Natural killer cell (primary cell): ENCODE measurements at regions not wholly inside any gene's neighbourhood (a gene's known extent, or its start where the extent isn't known, plus 50 kb on each side); places are given as distances from the start of the nearest gene placed in this dataset.

Source experiments
- ATAC-seq, 3 donors: fragments of 150-1000 bp in 2 of 3; fragments of 200-7000 bp in 1 of 3; cut with Tn5 transposase; 1 replicate in 1 of 3; 2 replicates in 2 of 3; pipeline ENCODE4 v1.10.0; 2021; ENCODE audit warnings: mild to moderate bottlenecking in 2 of 3, moderate library complexity in 2 of 3
- DNase-seq, 2 donors: peaks; one replicate each; pipeline versions ENCODE4 v3.0.0 to v3.0.0-alpha.2; 2013 to 2021; ENCODE audit warnings: mixed read lengths in 1 of 2
- H3K27ac ChIP-seq: one replicate; pipeline ENCODE4 v1.5.1; 2013; ENCODE audit warnings: mild to moderate bottlenecking, low read length
- H3K27me3 ChIP-seq: one replicate; pipeline ENCODE4 v1.6.1; 2013; ENCODE audit warnings: low read length; ENCODE audit not compliant: control insufficient read depth, insufficient read depth
- H3K36me3 ChIP-seq: one replicate; pipeline ENCODE4 v1.6.1; 2013; ENCODE audit warnings: low read length; ENCODE audit not compliant: control insufficient read depth, insufficient read depth
- H3K4me1 ChIP-seq: one replicate; pipeline ENCODE4 v1.6.1; 2013; ENCODE audit warnings: low read length; ENCODE audit not compliant: control insufficient read depth, insufficient read depth
- H3K4me3 ChIP-seq: one replicate; pipeline ENCODE4 v1.5.1; 2013; ENCODE audit warnings: low read length
- H3K9me3 ChIP-seq: one replicate; pipeline ENCODE4 v1.6.1; 2013; ENCODE audit warnings: low read length; ENCODE audit not compliant: control insufficient read depth, insufficient read depth
- H3K27ac Mint-ChIP-seq, 2 donors: one replicate each; pipeline ENCODE4 v1.8.0; 2022; ENCODE audit warnings: mild to moderate bottlenecking in 2 of 2, mixed read lengths in 2 of 2, moderate library complexity in 1 of 2
- H3K27me3 Mint-ChIP-seq, 2 donors: one replicate each; pipeline ENCODE4 v1.8.0; 2022; ENCODE audit warnings: low read depth in 2 of 2, mixed read lengths in 2 of 2
- H3K36me3 Mint-ChIP-seq: one replicate; pipeline ENCODE4 v1.8.0; 2022; ENCODE audit warnings: mixed read lengths
- H3K4me1 Mint-ChIP-seq, 2 donors: one replicate each; pipeline ENCODE4 v1.8.0; 2022; ENCODE audit warnings: mixed read lengths in 2 of 2
- H3K4me3 Mint-ChIP-seq: one replicate; pipeline ENCODE4 v1.8.0; 2022; ENCODE audit warnings: mild to moderate bottlenecking, moderate library complexity, mixed read lengths
- H3K9me3 Mint-ChIP-seq, 2 donors: one replicate each; pipeline ENCODE4 v1.8.0; 2022; ENCODE audit warnings: mixed read lengths in 2 of 2
- CTCF ChIP-seq: fragments of 200-600 bp; IDR thresholded peaks from one replicate; pipeline ENCODE4 v1.8.0; 2022; ENCODE audit warnings: antibody characterized with exemption
- WGBS: methylation state at CpG from one replicate; pipeline ENCODE4 v1.1.7; 2013; ENCODE audit warnings: missing lambda C conversion rate; ENCODE audit not compliant: insufficient coverage; 5-methylcytosine and 5-hydroxymethylcytosine counted together
- intact Hi-C: fragments of 100-400 bp; cut with micrococcal nuclease; formaldehyde crosslinking; loops from one replicate; pipeline ENCODE4 v1.14.2; 2022

- DNase-seq (no peak), ATAC-seq (no peak)
- H3K4me1 ChIP-seq: no peaks in the 10 kb centered on the region
- Mint-ChIP-seq H3K4me3 (no peak overlapping the region), H3K36me3 (no peaks in the 10 kb centered on the region), H3K9me3 (no peaks in the 10 kb centered on the region), H3K27me3 (peaks cover 11 to 24% of the 10 kb centered on the region in 2 donors), H3K4me1 (no peaks in the 10 kb centered on the region), H3K27ac (no peak overlapping the region)
- 85% methylated on average over 10 of the region's 10 CpGs for WGBS
- intact Hi-C loops: no loop called here
- H3K9me3 ChIP-seq: no peaks in the 10 kb centered on the region
- H3K27me3 ChIP-seq: no peaks in the 10 kb centered on the region
- H3K4me3 ChIP-seq: no peak overlapping the region
- H3K36me3 ChIP-seq: no peaks in the 10 kb centered on the region
- no peak overlapping the region for H3K27ac ChIP-seq
- no peak for TF ChIP-seq CTCF
These were observed 89.0 kb downstream of the TEX29 start for GRCh38 chr13:111409413-111409812.

DNA sequence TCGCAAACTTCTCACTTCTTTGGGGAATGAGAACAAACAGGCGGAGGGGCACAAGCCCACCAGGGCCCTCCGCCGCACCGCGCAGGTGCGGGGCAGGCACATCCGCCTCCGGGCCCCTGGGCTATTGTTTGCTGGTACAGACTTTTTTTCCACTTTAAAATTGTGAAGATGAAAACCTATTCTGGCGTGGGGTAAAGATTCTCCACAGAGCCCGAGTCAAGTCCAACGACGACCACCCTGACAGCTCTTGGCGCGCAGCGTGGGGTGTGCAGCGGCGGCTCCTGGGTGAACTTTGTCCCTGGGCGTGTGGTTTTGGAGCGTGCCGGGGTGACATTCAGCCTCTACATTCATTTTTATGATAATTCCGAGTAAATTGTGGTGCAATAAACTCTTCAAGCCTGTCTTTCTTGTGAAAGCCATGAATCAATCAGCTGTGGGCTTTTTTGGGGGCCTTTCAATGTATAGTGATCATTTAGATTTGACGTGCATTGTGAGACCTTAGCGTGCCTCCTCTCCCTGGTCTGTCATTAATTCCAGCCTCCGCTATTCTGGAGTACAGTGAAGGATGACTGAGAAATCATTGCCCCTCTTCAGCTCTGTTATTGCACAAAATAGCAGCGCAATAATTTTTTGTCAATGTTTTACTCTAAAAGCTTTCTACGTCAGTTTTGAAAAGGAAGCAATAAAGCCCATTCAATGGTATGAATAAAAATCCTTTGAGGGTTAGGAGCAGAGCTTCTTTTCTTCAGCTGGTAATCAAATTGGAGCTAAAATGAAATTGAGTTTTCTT lies 90.0 kb downstream of the TEX29 start:
- Mint-ChIP-seq H3K36me3 (no peaks in the 10 kb centered on the region), H3K9me3 (no peaks in the 10 kb centered on the region), H3K27me3 (peaks cover 6 to 24% of the 10 kb centered on the region in 2 donors), H3K4me3 (no peak overlapping the region), H3K27ac (no peak overlapping the region), H3K4me1 (no peaks in the 10 kb centered on the region)
- Histone ChIP-seq H3K4me1 (no peaks in the 10 kb centered on the region), H3K4me3 (no peak overlapping the region), H3K27me3 (no peaks in the 10 kb centered on the region), H3K27ac (no peak overlapping the region), H3K36me3 (no peaks in the 10 kb centered on the region), H3K9me3 (no peaks in the 10 kb centered on the region)
- ATAC-seq (no peak), DNase-seq (no peak)
- 87% methylated on average over 27 of the region's 27 CpGs for WGBS
- no peak for TF ChIP-seq CTCF
- intact Hi-C loops: no loop called here

- H3K4me1 Mint-ChIP-seq: no peaks in the 10 kb centered on the region
These were observed 90.9 kb downstream of the TEX29 start for GRCh38 chr13:111411151-111411858.

More at GRCh38 chr13:111411151-111411858, 90.9 kb downstream of the TEX29 start:
- Mint-ChIP-seq H3K9me3 (no peaks in the 10 kb centered on the region), H3K4me3 (no peak overlapping the region), H3K36me3 (no peaks in the 10 kb centered on the region), H3K27ac (no peak overlapping the region), H3K27me3 (peaks cover 6 to 17% of the 10 kb centered on the region in 2 donors)
- intact Hi-C loops: no loop called here
- H3K4me1 ChIP-seq: no peaks in the 10 kb centered on the region
- DNase-seq (no peak), ATAC-seq (no peak)
- no peaks in the 10 kb centered on the region for H3K9me3 ChIP-seq
- no peaks in the 10 kb centered on the region for H3K36me3 ChIP-seq
- TF ChIP-seq CTCF: no peak
- no peaks in the 10 kb centered on the region for H3K27me3 ChIP-seq
- WGBS: 50% methylated on average over 48 of the region's 48 CpGs
- H3K27ac ChIP-seq: no peak overlapping the region
- H3K4me3 ChIP-seq: no peak overlapping the region
